ENCODE measurements at regions not wholly inside any gene's neighbourhood (a gene's known extent, or its start where the extent isn't known, plus 50 kb on each side); places are given as distances from the start of the nearest gene placed in this dataset.
"Not testable (repeated sequence)": the region's sequence is repeated elsewhere in the genome, so short reads cannot be mapped to it uniquely, and the experiment has no call there.

DNA sequence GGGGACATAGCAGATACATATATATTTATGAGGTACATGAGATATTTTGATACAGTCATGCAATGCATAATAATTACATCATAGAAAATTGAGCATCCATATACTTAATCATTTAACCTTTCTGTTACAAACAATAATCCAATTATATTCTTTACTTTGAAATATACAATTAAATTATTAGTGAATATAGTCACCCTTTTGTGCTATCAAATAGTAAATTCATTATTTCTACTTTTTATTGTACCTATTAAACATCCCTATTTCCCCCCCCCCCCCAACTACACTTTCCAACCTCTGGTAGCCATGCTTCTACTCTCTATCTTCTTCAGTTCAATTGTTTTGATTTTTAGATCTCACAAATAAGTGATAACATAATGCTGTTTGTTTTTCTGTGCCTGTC, 719.1 kb downstream of the ZBBX start:
- DNase-seq = no peak

DNA sequence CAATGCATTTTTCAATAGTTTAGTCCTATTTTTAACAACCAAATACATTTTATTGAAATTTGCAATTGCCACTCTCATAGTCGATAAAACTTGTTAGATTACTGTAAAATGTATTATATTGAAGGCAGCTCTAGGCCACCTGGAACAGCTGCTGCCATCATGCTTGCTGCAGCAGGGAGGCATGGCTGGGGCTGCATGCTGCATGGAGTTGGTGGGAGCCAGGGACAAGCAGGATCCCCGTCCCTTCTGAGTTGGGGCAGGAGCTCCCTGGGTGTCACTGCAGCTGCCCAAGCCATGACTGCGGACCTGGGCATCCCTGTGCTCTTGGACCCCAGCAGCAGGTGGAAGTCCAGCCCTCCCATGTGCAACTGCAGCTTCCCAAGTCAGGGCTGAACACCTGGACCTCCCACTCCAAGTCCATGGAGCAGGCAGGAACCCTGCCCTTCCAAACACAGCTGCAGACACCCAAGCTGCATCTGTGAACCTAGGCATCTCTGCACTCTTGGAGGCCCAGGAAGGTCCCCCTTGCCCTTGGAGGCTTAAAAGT, 742.0 kb downstream of the ZBBX start:
- no peak for DNase-seq

DNA sequence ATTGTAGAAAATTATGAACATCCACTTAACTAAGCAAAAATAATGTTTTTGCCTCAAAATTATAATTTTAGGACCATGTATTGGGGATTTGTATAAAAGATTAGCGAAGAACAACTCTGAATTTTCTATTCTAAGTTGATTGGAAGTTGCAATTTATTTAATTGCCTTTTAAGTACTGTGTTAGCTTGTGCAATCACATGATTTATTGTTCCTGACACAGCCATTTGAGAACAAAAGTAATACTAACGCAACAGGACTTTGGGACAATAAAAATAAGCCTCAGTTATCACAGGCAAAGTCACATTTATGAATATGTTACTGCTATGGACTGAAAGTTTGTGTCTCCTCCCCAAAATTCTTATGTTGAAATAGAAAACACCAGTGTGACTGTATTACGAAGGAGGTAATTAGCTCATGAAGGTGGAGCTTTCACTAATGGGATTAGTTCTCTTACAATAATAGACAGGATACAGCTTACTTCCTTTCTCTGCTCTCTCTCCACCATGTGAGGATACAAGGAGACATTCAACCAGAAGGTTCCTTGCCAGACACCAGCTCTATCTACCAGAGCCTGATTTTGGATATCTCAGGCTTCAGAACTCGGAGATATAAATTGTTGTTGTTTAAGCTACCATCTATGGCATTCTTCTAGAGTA, 745.9 kb downstream of the ZBBX start:
- no peak for DNase-seq

DNA sequence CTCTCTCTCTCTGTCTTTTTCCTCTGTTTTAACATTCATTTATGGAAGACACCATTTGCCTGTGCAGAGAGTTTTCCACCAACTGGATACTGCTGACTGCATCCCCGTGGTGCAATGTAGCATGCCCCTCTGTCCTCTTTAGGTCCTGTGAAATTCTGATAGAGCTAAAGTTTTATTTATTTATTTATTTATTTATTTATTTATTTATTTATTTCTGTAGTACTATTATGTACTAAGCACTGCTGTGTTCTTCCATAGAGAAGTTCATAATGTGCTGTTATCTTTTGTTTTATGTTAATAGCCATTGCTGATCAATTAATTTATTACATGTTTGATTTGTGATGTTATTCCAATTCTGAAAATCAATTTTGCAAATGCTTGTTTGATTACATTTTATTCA, 749.9 kb downstream of the ZBBX start:
- no peak for DNase-seq

DNA sequence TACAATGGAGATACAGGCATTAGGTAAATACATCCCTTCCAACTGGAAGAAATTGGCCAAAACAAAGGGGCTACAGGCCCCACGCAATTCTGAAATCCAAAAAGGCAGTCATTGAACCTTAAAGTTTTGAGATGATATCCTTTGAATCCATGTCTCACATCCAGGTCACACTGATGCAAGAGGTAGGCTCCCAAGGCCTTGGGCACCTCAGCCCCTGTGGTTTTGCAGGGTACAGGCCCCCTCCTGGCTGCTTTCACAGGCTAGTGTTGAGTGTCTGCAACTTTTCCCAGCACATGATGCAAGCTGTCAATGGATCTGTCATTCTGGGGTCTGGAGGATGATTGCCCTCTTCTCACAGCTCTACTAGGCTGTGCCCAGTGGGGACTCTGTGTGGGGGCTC, 766.7 kb downstream of the ZBBX start:
- DNase-seq = no peak

DNA sequence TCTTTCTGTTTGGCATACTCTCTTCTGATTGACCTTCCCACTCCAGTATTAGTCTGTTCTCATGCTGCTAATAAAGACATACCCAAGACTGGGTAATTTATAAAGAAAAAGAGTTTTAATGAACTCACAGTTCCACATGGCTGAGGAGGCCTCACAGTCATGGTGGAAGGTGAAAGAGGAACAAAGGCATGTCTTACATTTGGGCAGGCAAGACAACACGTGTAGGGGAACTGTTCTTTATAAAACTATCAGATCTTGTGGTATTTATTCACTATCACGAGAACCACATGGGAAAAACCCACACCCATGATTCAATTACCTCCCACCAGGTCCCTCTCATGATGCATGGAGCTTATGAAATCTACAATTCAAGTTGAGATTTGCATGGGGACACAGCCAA, 767.3 kb downstream of the ZBBX start:
- not testable (repeated sequence) for DNase-seq

DNA sequence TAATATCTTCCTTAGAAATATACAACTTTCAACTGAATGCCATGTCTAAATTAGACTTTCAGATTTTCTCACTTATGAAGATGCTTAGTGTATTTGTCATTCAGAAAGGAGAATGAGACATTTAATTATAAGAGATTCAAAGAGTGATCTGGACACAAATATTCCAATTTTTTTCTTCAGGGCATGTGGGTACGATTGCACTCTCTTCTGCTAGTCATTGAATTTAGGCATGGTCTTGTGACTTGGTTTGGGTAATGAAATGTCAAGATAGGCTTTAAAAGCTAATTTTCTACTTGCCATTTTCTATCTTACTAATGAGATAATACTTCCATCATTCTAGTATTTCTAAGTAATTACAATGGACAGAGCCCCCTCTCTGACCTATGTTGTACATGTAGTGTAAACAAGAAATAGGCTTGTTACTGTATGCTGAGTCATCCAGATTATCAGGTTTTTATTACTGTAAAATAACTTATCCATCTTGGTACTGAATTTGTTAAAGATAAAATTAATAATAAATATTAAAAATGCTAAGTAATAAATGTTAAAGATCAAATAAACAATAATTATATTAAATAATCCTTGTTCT, 770.8 kb upstream of the BCHE start:
- DNase-seq = no peak

DNA sequence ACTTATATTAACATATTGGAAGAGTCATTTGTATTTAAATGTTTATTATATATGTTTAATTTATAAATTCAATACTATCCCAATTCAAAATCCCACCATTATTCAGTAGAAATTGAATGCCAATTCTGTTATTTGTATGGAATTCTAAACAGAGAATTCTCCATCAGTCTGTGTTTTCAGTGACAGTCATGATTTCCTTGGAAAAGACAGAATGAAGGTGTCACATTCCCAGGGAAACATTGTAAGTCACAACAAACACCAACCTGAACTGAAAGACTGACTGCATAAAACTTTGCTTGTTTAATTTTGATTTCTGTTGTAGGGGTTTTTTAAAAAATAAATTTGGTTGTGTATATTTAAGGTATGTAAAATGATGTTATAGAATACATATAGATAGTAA, 769.8 kb upstream of the BCHE start:
- no peak for DNase-seq

DNA sequence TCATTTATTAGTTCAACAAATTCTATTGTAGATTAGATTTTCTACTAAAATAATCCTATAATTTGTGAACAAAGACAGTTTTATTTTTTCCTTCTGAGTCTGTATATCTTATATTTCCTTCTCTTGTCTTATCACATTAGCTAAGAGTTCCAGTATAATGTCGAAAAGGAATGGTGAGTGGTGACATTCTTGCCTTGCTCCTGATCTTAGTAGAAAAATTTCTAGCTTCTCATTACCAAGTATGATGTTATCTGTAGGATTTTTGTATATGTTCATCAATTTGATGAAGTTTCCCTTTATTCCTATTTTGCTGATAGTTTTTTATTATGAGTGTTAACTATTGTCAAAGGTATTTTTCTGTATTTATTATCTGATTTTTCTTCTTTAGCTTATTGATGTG, 756.6 kb upstream of the BCHE start:
- no peak for DNase-seq

DNA sequence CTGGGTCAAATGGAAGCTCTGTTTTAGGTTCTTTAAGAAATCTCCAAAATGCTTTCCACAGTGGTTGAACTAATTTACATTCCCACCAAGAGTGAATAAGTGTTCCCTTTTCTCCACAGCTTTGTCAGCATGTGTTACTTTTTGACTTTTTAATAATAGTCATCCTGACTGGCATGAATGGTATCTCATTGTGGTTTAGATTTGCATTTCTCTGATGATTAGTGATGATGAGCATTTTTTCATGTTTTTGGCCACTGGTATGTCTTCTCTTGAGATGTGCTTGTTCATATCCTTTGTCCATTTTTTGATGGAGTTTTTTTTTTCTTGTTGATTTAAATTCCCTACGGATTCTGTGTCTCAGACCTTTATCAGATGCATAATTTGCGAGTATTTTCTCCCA, 745.0 kb upstream of the BCHE start:
- DNase-seq = no peak

DNA sequence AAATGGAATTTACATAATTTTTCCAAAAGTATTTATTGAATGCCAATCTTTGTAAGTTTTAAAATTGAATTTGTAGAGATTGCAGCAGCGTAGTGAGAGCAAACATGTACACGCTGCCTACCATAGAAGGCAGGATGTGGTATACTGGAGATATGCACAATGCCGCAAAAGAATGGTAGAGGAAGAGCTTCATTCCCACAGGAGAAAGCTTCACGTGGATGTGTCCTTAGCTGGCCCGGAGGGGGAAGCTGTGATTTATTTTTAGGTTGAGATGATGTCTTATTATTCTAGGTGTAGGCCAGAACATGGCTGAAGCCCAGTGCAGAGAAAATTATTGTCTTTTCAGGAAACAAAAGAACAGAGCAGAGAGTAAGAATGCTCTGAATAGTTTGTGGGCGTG, 743.3 kb upstream of the BCHE start:
- no peak for DNase-seq

DNA sequence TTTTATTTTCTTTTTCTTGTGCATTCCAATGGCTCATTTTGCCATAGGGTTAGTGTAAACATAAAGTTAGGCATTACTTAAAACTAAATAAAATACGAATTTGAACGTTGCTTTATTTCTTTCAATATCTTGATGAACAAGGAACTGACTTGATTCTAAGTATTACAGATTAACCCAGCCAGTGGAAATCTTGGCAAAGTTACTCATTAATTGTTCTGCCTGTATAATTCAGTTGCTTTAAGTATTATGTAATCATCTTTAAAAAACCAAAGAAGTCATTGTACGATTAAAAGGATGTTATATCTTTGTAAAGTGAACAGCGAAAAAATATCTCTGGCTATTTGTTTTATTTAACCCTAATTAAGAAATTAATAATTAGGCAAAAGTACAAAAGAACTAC, 737.9 kb upstream of the BCHE start:
- DNase-seq = no peak

DNA sequence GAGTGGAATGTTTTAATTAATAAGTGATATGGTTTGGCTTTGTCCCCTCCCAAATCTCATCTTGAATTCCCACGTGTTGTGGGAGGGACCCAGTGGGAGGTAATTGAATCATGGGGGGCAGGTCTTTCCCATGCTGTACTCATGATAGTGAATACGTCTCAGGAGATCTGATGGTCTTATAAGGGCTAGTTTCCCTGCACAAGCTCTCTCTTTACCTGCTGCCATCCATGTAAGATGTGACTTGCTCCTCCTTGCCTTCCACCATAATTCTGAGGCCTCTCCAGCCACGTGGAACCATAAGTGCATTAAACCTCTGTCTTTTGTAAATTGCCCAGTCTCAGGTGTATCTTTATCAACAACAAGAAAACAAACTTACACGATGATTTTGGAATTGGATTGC, 734.5 kb upstream of the BCHE start:
- not testable (repeated sequence) for DNase-seq

DNA sequence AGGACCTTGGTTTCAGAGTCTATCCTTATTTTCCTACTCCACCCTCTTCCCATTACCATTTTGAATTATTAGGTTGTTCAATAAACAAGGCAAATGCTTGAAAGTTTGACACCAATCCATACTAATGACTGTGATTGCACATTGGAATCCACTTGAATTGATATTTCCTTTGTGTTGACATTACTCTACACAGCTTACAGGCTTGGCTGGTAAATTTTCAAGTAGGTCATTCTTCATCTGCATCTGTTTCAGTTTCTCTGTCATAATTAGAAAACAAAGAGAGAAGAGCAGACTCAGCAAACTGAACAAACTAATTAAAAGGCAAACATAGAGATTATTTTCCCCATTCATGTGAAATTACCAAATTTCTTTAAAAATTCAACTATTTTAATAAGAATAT, 732.9 kb upstream of the BCHE start:
- DNase-seq = no peak

DNA sequence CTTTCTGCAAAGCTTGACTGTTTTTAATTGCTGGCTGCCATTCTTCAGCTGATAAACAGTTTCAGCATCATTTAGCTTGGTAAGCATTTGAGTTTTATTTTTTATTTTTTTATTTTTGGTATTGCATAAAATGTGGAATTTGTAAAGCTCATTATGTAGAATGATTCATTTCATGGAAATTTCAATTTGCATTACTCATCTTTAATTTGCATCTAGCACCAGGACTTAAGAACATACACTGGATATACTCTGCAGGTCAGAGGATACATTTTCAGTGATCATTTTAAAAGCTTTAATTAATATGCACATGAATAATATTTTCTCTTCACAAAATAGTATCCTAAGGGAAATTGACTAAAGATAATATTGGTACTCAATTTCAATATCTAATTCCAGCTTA, 732.4 kb upstream of the BCHE start:
- DNase-seq = no peak

DNA sequence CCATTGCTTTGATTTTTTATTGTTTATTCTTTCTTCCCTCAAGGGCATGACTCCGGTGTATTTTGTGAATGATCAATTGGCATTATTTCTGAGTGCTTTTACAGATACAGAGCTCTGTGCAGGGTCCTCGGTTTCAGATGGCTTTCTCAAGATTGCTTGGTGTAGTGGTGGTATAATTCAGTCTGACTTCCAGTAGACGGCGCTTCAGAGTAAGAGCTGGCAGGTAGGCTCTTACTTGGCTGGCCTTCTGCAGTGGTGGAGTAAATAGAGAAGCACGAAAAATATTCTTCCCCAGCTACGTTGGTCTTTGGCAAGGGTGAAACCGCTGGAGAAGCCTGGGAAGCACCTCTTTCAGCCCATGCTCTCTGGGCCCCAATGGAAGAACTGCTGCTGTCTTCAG, 723.0 kb upstream of the BCHE start:
- DNase-seq = no peak

DNA sequence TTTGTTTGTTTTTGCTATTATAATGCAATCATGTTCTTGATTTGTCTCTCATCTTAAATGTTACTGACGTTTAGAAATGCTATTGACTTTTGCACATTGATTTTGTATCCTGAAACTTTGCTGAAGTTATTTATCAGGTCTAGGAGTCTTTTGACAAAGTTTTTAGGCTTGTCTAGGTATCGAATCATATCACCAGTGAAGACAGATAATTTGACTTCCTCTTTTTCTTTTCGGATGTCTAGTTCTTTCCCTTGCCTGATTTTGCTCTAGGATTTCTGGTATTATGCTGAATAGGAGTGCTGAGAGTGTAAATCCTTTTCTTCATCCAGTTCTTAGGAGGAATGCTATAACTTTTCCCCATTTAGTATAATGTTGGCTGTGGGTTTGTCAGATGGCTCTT, 719.7 kb upstream of the BCHE start:
- DNase-seq = no peak

DNA sequence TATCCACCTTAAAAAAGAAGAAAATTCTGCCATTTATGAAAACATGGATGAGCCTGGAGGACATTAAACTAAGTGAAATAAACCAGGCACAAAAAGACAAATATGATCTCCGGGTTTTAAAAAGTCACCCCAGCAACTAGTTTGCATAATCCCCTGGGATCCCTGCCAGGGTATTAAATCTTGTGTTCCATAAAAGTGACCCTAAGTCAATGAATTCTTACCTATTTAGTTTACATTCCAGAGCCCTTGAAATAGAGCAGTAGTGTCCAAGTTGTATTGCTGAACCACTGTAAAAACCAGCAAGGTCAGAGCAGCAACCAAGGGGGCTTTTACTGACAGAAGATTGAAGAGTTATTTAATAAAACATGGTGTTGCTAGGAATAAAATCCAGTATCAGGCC, 716.8 kb upstream of the BCHE start:
- DNase-seq = no peak

DNA sequence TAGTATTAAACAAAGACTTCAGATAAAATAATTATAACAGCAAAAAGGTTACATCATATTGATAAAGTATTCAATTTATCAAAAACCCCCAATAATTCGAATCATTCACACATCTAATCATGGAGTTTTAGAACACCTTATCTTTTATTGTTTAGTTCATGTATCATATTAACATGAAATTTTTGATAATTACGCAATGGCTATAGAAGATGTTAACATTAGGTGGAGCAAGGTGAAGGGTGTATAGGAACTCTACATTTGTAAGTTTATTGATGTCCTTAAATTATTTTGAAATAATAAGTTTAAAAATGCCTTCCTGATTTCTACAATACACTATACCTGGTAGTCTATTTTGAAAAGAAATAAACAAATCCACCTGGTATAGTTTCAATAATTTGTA, 696.5 kb upstream of the BCHE start:
- DNase-seq = no peak

DNA sequence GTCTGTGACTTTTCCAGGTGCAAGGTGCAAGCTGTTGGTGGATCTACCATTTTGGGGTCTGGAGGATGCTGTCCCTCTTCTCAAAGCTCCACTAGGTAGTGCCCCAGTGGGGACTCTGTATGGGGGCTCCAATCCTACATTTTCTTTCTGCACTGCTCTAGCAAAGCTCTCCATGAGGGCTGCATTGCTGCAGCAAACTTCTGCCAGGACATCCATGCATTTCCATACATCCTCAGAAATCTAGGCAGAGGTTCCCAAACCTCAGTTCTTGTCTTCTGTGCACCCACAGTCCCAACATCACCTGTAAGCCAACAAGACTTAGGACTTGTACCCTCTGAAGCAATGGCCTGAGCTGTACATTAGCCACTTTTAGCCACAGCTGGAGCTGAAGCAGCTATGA, 694.5 kb upstream of the BCHE start:
- DNase-seq = no peak

DNA sequence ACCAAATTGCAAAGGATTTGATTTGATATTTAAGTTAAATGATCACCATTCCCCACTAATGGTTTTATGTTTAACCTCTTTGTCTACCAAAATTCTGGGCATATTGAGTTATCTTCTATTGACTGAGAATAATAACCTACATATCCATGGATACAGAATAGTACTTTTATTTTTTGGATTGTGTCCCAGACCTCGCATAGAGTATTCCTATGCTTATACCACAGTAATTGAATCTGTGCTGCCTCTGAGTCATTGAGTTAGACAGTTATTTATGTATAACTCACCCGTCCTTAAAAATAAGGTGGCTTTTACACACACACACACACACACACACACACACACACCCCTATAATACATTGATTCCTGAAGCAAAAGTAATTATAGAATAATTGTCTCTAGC, 690.1 kb upstream of the BCHE start:
- DNase-seq = no peak

DNA sequence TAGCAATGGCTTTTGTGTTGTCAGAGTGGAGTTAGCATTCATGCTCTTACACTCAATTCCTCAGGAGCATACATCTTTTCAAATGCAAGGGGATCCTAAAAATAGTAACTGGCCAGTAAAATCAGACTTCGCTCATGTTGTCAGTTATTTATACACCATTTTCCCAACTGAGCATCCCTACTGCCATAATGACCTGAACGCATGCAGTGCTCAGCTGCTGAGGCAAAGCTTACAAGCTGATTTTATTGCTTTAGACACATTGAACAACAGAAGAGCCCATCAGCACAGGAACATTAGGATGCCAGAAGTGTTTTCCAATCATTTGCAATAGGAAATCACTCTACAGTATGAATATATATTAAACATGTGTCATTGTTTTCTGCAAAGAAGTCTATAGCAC, 689.7 kb upstream of the BCHE start:
- no peak for DNase-seq

DNA sequence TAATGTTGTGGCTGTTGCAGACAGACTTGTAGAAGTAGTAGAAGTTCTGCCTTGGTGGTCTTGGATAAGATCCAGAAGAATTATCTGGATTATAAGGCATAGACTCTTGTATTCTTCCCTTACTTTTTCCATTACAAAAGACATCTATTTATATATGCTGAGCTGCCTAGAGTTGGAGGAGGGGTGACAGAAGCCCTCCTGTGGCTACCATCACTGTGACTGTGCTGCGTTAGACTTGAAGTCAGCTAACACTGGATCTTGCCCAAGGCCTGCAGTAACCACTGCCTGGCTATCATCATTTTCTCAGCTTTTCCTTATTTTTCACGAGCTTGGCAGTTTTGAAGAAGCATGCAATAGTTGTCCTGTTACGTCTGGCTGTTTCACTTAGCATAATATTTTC, 684.8 kb upstream of the BCHE start:
- DNase-seq = no peak

DNA sequence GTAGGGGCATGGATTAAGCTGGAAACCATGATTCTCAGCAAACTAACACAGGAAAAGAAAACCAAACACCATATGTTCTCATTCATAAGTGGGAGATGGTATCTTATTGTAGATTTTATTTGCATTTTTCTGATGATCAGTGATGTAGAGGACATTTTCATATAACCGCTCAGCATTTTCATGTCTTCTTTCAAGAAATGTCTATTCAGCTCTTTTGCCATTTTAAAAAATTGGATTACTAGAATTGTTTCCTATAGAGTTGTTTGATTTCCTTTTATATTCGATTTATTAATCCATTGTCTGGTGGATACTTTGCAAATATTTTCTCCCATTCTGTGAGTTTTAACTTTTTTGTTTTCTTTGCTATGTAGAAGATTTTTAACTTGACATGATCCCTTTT, 682.2 kb upstream of the BCHE start:
- no peak for DNase-seq

DNA sequence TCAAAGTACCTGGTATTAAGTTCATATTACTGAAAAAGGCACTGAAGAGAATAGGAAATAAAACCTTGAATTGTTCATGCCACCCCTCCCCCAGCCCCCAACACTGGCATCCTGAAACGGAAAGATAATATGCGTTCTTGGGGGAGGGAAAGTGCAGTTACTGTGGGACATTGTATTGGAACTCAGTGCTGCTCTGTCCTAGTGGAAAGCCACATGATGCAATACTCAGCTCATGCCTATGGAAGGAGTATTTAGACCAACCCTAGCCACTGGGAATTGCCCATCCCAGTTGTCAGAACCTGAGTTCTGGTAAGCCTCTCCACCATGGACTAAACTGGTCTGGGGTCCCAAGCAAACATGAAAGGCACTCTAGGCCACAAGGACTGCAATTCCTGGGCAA, 680.8 kb upstream of the BCHE start:
- DNase-seq = no peak
